GM21723 (cell line): ENCODE measurements at regions not wholly inside any gene's neighbourhood (a gene's known extent, or its start where the extent isn't known, plus 50 kb on each side); places are given as distances from the start of the nearest gene placed in this dataset.
"Not testable (repeated sequence)": the region's sequence is repeated elsewhere in the genome, so short reads cannot be mapped to it uniquely, and the experiment has no call there.

Experiments used
- ATAC-seq: cut with Tn5 transposase; IDR thresholded peaks from one replicate; pipeline ENCODE4 v1.9.1; 2021; ENCODE audit warnings: mild to moderate bottlenecking, moderate library complexity; ENCODE audit not compliant: unreplicated experiment

DNA sequence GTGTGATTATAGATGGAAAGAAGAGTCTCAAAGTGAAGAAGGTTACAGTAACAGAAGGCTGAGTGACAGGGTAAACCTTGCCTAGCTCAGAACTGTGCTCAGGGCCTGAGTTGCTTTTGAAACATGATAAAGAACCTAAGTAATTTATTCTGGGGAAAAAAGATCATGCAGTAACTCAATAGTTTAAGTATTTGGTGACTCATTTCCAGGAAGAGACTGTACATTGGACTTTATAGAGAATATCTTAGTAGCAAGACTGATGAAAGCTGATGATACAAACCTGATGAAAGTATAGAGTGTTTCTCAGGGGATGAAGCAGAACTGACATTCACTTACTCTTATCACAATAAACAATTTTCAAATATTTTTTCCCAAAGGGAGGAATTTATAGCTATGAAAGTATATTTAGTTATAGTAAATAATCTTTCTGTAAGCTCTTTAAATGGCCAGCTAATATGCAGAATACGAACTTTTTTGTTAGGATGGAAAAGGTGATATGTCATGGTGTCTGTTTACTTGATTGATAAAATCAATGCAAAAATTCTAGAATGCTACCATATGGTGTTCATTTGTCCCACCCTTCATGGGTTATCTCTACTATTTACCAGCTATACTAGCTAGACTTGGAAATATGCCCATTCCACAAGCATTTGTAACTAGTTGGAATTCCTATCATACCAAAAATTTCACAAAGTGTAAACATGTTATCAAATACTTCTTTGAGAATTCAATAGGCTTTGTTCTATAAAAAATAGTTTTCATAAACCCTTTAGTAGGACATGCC is 1265.5 kb upstream of the ACVR2A start:
- ATAC-seq = no peak

DNA sequence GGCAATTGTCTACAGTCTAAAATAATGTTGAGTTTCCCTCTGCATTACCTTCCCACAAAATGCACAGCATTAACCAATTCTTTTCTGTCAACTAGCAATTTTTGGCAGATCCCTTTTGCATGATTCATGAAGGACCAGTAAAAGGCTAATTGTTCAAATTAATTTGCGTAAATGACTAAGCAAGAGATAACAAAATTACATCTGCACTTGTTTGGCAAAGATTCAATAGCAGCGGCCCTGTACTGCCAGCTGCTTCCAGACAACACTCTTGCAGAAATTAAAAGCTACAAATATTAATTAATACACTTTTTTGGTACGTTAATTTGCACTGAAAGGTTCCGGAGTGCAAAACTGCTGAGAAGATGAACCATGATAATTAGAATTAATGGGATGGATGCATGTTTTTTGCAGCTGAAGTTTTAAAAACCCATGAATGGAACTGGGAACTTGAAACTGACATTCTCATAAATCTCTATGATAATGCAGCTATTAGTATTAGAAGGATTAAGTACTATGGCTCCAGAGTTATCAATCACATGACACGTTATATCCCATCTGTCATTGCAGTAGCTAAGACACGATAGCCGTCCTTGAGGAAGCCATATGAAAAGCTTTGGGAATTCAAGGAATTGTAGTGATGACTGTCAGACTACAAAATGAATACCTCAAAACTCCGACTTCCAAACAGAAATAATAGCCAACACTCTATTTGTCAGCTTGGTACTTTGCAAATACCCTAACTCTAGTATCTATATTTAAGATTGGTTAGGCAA is 1268.3 kb upstream of the ACVR2A start:
- no peak for ATAC-seq

DNA sequence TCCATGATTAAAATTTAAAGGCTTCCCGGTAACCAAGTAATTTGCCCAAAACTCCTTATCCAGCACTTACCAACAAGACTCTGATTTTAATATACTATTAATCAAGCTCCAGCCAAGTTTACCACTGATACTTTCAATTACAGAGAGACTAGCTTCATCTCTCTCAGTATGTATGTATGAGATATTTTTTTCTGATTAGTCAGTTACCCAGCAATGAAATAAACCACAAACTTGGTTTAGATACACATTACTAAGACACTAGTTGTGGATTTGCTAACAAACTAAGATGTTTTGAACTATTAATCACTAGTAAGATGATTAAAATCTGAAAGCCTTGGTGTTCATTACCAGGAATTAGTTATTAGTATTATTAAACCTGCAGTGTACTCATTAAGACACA is 1272.2 kb upstream of the ACVR2A start:
- no peak for ATAC-seq

- ATAC-seq = no peak
These were observed 1282.8 kb upstream of the ACVR2A start for GRCh38 chr2:146561996-146562395.

DNA sequence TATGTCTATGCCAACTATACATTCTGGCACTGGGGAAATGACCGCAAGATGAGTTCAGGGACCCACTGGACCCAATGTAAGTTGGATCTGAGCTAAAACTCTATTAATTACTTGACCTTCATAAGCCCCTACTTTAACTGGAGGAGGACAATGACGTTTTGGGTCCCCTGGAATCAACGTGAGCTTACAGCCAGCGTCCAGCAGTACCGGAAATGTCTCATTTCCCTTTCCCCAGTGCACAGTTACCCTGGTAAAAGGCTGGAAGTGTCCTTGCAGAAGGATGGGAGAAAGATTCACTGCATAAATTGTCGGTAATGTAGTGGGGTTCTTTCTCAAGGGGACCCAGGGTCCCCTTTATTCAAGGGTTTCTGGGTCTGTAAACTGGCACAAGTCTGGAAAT is 1297.6 kb upstream of the ACVR2A start:
- ATAC-seq = no peak

DNA sequence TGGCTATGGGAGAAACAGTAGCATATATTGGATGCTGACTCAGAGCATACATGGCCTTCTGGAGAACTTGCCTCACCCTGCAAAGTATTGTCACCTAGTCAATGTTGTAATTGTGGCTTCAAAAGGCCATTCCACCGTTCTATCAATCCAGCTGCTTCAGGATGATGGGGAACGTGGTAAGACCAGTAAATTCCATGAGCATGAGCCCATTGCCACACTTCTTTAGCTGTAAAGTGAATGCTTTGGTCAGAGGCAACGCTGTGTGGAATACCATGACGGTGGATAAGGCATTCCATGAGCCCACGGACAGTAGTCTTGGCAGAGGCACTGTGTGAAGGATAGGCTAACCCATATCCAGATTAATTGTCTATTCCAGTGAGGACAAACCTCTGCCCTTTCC is 1300.1 kb upstream of the ACVR2A start:
- no peak for ATAC-seq

GRCh38 chr2:146541896-146542295 is 1302.9 kb upstream of the ACVR2A start:
- ATAC-seq = no peak

GRCh38 chr2:146540271-146540932 is 1304.4 kb upstream of the ACVR2A start:
- ATAC-seq = no peak

DNA sequence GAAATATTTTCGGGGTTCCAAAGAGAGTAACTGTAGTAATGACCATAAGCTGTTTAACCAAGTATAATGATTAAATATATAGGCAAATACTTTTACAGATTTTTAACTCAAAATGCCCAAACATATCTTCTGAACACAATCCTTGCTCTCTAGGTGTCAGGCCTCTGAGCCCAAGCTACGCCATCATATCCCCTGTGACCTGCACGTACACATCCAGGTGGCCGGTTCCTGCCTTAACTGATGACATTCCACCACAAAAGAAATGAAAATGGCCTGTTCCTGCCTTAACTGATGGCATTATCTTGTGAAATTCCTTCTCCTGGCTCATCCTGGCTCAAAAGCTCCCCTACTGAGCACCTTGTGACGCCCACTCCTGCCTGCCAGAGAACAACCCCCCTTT is 1305.1 kb upstream of the ACVR2A start:
- not testable (repeated sequence) for ATAC-seq

GRCh38 chr2:146537477-146537876 is 1307.4 kb upstream of the ACVR2A start:
- no peak for ATAC-seq

DNA sequence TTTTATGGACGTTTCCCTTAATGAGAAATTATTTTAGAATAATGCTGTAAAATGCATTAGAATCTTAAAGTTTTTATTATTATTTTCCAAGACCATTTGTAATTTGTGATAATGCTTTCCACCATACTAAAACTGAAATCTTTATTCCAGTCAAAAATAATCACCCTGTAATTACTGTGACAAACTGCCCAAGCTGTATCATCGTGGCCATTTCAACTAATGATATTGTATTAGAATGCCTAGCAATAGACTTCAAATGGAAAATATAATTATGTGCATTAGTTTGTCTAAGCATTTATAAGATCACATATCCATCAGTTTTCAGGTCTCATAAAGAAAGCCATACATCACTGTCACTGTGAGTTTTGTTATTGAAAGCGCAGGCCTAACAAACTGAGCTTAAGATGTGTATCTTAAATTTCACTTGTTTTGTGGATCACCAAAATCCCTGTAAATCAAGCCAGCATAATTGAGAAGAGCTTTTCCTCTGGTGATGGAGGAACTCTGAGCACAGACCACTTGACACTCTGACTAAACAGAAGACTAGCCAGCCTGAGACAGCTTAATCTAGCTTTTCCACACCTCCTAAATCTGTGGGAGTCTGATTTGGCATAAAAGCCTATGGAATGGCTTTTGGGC is 1312.2 kb upstream of the ACVR2A start:
- no peak for ATAC-seq

DNA sequence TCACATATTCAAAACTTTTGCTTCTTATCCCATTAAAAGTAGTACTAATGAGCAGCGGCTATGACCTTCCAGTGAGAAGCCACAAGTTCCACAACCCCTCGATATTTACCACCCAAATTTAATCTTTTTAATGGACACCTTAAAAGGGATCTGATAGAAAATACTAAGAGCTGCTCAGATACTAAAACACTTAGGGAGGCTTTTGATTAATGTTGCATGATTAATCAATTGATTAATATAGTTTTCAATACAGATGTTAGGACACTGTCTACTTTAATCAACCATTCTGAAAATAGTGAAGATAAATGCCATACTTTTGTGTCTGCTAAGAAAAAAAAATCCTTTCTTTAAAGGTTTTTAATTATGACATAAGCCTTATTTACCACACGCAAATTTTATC is 1312.8 kb upstream of the ACVR2A start:
- no peak for ATAC-seq

DNA sequence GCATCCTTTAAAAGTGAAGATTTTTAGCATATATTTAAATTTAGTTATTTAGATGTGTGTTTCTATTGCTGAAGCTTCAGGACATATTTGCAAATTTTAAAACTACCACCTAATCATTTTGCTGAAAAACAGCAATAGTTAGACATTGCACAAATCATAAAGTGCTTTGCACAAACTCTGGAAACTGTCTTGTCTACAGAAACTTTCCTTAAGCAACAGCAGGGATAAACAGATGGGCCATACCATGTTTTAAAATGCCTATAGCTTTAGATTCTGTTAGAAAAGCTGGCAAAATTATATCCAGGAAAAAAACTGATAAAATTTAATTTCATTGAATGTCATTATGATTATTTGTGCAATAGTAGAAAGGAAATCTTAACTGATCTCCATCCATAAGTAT is 1313.9 kb upstream of the ACVR2A start:
- no peak for ATAC-seq

GRCh38 chr2:146527166-146527565 is 1317.7 kb upstream of the ACVR2A start:
- ATAC-seq = no peak

DNA sequence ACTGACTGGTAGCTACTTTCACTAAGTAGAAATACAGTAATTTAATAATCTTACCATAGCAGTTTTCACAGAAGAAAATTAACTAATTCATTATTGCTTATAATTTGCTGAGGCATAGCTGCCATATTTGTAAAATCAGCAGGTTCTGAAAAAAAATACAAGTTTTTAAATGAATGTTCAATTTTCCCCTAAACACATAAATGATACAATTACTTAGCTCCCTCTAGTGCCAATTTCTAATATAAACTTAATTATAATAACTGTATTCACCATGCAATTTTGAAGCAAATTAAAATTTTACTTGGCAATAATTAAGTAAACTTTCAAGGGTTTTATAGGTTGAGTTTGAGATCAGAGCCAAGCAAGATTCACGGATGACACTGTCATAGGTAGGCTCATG is 1321.6 kb upstream of the ACVR2A start:
- no peak for ATAC-seq

- no peak for ATAC-seq
These were observed 1338.0 kb upstream of the ACVR2A start for GRCh38 chr2:146506851-146507250.

GRCh38 chr2:146503366-146503765 is 1341.5 kb upstream of the ACVR2A start:
- ATAC-seq = no peak

DNA sequence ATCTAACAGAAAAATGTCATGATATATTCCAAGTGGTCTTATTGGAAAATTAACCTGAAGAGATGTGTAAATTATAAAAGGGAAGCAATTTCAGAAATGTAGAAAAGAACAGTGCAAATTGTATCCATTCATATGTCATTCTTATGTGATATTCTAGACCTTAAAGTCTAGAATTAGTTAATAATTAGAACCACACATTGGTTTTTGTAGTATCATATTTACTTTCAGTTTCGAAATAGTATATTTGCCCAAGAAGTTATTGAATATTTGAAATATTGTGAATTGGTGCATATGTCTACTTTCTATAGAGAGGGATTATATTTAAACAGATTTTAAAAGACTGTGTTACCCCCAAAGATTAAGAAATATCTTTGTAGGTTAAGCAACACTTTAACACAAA is 1348.6 kb upstream of the ACVR2A start:
- no peak for ATAC-seq

DNA sequence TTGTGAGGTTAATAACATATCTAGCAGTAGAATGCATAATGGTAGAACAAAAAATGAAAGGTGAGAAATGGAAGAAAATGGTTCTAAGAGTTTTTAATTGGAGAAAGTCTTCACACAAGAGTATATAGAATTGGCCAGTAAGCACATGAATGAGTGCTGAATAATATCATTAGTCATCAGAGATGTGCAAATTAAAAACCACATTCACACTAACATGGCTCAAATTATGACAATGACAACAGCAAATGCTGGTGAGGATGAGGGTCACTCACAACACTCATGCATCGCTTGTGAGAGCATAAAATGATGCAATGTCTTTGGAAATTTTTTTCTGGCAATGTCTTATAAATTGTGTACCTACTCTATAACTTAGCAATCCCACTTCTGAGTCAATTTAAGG is 1355.4 kb upstream of the ACVR2A start:
- no peak for ATAC-seq

DNA sequence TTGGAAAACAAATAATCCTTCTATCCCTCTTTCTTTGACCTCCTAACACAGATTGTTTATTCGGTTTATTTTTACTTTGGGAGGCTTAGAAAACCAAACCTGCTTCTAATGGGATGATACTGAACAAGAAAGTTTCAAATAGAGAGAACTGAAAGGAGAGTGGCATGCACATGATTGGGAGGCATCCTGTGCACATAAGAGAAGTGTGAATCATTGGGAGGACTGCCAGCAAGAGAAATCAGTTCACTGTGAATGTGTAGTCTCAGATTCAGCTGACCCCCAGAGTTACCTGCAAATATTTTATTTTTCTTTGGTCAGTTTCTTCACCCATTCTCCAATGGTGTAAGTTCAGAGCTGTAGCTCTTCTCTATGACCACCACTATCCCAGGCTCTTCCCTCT is 1363.2 kb upstream of the ACVR2A start:
- ATAC-seq = no peak

DNA sequence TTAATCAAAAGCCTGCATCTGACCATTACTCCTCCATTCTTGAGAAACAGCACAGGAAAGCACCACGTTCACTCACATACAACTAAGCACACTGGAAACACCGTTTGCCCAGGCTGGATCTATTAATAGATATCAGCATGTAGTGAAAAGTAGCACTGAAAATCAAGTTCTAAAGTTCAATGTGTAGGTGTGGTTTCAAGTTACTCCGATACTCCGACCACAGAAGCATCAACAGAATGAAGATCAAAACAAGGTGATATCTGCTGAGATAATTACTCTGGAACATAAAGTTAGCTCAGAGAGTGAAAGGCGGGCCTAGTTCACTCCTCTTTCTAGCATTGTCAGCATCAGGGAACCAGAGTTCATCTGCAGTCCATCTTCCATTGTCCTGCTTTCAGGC is 1367.4 kb upstream of the ACVR2A start:
- ATAC-seq = no peak
